ENCODE measurements at regions not wholly inside any gene's neighbourhood (a gene's known extent, or its start where the extent isn't known, plus 50 kb on each side); places are given as distances from the start of the nearest gene placed in this dataset.
A peak's percentile ranks its signal among the peaks of the same experiment; 100 is the strongest.
"Not testable (repeated sequence)": the region's sequence is repeated elsewhere in the genome, so short reads cannot be mapped to it uniquely, and the experiment has no call there.

- no peak for FAIRE-seq
Observed at GRCh38 chr13:84630476-84630875, 748.2 kb upstream of the SLITRK1 start.

- no peak for FAIRE-seq
Observed at GRCh38 chr13:84616864-84617263, 734.6 kb upstream of the SLITRK1 start.

GRCh38 chr13:84609716-84610115, 727.4 kb upstream of the SLITRK1 start:
- no peak for FAIRE-seq

- no peak for FAIRE-seq
Observed at GRCh38 chr13:84607261-84608013, 725.2 kb upstream of the SLITRK1 start.

- no peak for FAIRE-seq
Observed at GRCh38 chr13:84606616-84607015, 724.3 kb upstream of the SLITRK1 start.

- no peak for FAIRE-seq
Observed at GRCh38 chr13:84605927-84606326, 723.7 kb upstream of the SLITRK1 start.

GRCh38 chr13:84591444-84591843, 709.2 kb upstream of the SLITRK1 start:
- no peak for FAIRE-seq

- FAIRE-seq = no peak
Observed at GRCh38 chr13:84590663-84591062, 708.4 kb upstream of the SLITRK1 start.

- no peak for FAIRE-seq
Observed at GRCh38 chr13:84588023-84588422, 705.7 kb upstream of the SLITRK1 start.

GRCh38 chr13:84579901-84580300, 697.6 kb upstream of the SLITRK1 start:
- not testable (repeated sequence) for FAIRE-seq

- FAIRE-seq = peak; percentile 28
Observed at GRCh38 chr13:84574851-84575250, 692.6 kb upstream of the SLITRK1 start.

- no peak for FAIRE-seq
Observed at GRCh38 chr13:84571264-84571663, 689.0 kb upstream of the SLITRK1 start.

GRCh38 chr13:84570831-84571230, 688.6 kb upstream of the SLITRK1 start:
- no peak for FAIRE-seq

GRCh38 chr13:84569366-84569765, 687.1 kb upstream of the SLITRK1 start:
- FAIRE-seq = no peak

- FAIRE-seq = no peak
Observed at GRCh38 chr13:84567848-84568247, 685.6 kb upstream of the SLITRK1 start.

- FAIRE-seq = no peak
Observed at GRCh38 chr13:84566780-84567179, 684.5 kb upstream of the SLITRK1 start.

- FAIRE-seq = no peak
Observed at GRCh38 chr13:84563611-84564010, 681.3 kb upstream of the SLITRK1 start.

GRCh38 chr13:84553227-84553626, 671.0 kb upstream of the SLITRK1 start:
- no peak for FAIRE-seq

- no peak for FAIRE-seq
Observed at GRCh38 chr13:84543962-84544361, 661.7 kb upstream of the SLITRK1 start.

GRCh38 chr13:84542348-84542747, 660.1 kb upstream of the SLITRK1 start:
- FAIRE-seq = no peak

- FAIRE-seq = no peak
Observed at GRCh38 chr13:84536906-84537305, 654.6 kb upstream of the SLITRK1 start.

GRCh38 chr13:84528408-84529070, 646.3 kb upstream of the SLITRK1 start:
- FAIRE-seq = no peak

GRCh38 chr13:84525865-84526264, 643.6 kb upstream of the SLITRK1 start:
- peak; percentile 23 for FAIRE-seq

GRCh38 chr13:84524586-84524985, 642.3 kb upstream of the SLITRK1 start:
- no peak for FAIRE-seq

- FAIRE-seq = no peak
Observed at GRCh38 chr13:84500016-84500415, 617.7 kb upstream of the SLITRK1 start.
